CD14-positive monocyte (primary cell): ENCODE measurements at regions not wholly inside any gene's neighbourhood (a gene's known extent, or its start where the extent isn't known, plus 50 kb on each side); places are given as distances from the start of the nearest gene placed in this dataset.

Experiments
- DNase-seq, 3 donors: peaks; one replicate each; pipeline ENCODE4 v3.0.0-alpha.2; 2011 to 2022
- H2AFZ ChIP-seq: 2 replicates; pipeline ENCODE4 v1.6.0; 2012; ENCODE audit warnings: mild to moderate bottlenecking, low read depth, low read length, inconsistent platforms; ENCODE audit not compliant: insufficient read depth, poor library complexity, severe bottlenecking
- H3K27ac ChIP-seq, 2 donors: 1 replicate in 1 of 2; 2 replicates in 1 of 2; pipeline ENCODE4 v1.5.1; 2012 to 2013; ENCODE audit warnings: low read length in 2 of 2, control low read depth in 1 of 2, inconsistent platforms in 1 of 2, low read depth in 1 of 2, mild to moderate bottlenecking in 1 of 2
- H3K27me3 ChIP-seq, 2 donors: one replicate each; pipeline versions ENCODE4 v1.6.0 to v1.6.1; 2011 to 2013; ENCODE audit warnings: low read length in 2 of 2; ENCODE audit not compliant: control insufficient read depth in 2 of 2, insufficient read depth in 2 of 2
- H3K36me3 ChIP-seq, 2 donors: replicated peaks in 1 of 2; 1 replicate in 1 of 2; 2 replicates in 1 of 2; pipeline versions ENCODE4 v1.5.1 to v1.6.1; 2012 to 2013; ENCODE audit warnings: low read length in 2 of 2, control low read depth in 1 of 2, inconsistent platforms in 1 of 2, mild to moderate bottlenecking in 1 of 2; ENCODE audit not compliant: insufficient read depth in 2 of 2, control insufficient read depth in 1 of 2
- H3K4me1 ChIP-seq, 2 donors: 1 replicate in 1 of 2; 2 replicates in 1 of 2; pipeline versions ENCODE4 v1.5.1 to v1.6.1; 2012 to 2013; ENCODE audit warnings: low read length in 2 of 2, control low read depth in 1 of 2, inconsistent platforms in 1 of 2, mild to moderate bottlenecking in 1 of 2, moderate library complexity in 1 of 2; ENCODE audit not compliant: insufficient read depth in 2 of 2, control insufficient read depth in 1 of 2
- H3K4me2 ChIP-seq: replicated peaks from 2 replicates; pipeline ENCODE3; 2012; ENCODE audit warnings: low read length, moderate library complexity, mild to moderate bottlenecking; ENCODE audit not compliant: poor library complexity, severe bottlenecking; ENCODE audit errors: extremely low read depth
- H3K4me3 ChIP-seq, 3 experiments: fragments of 200-600 bp in 1 of 3; sonication (generic) in 1 of 3; replicated peaks in 1 of 3; 1 replicate in 2 of 3; 2 replicates in 1 of 3; pipeline ENCODE4 v1.5.1; 2011 to 2013; ENCODE audit warnings: low read length in 3 of 3, mild to moderate bottlenecking in 3 of 3, control low read depth in 2 of 3, low read depth in 2 of 3, inconsistent platforms in 1 of 3, moderate library complexity in 1 of 3
- H3K79me2 ChIP-seq: 2 replicates; pipeline ENCODE4 v1.6.0; 2012; ENCODE audit warnings: mild to moderate bottlenecking, control low read depth, inconsistent platforms, low read length, moderate library complexity; ENCODE audit not compliant: insufficient read depth
- H3K9ac ChIP-seq: 2 replicates; pipeline ENCODE4 v1.6.0; 2017; ENCODE audit warnings: low read length, mild to moderate bottlenecking; ENCODE audit not compliant: insufficient read depth, poor library complexity, severe bottlenecking
- H3K9me3 ChIP-seq, 2 donors: replicated peaks in 1 of 2; 1 replicate in 1 of 2; 2 replicates in 1 of 2; pipeline versions ENCODE4 v1.5.1 to v1.6.1; 2012 to 2013; ENCODE audit warnings: low read length in 2 of 2, control low read depth in 1 of 2; ENCODE audit not compliant: control insufficient read depth in 1 of 2, insufficient read depth in 1 of 2
- H4K20me1 ChIP-seq: 2 replicates; pipeline ENCODE4 v1.6.0; 2012; ENCODE audit warnings: mild to moderate bottlenecking, low read length, control low read depth, moderate library complexity; ENCODE audit not compliant: insufficient read depth
- H3K27ac Mint-ChIP-seq, 7 donors: one replicate each; pipeline ENCODE4 v1.8.0; 2020; ENCODE audit warnings: mild to moderate bottlenecking in 7 of 7, mixed read lengths in 7 of 7, moderate library complexity in 6 of 7, inconsistent platforms in 2 of 7
- H3K27me3 Mint-ChIP-seq, 3 donors: one replicate each; pipeline ENCODE4 v1.8.0; 2021 to 2022; ENCODE audit warnings: low read depth in 3 of 3, mild to moderate bottlenecking in 3 of 3, mixed read lengths in 3 of 3, moderate library complexity in 3 of 3, inconsistent platforms in 1 of 3
- H3K36me3 Mint-ChIP-seq, 2 donors: one replicate each; pipeline ENCODE4 v1.8.0; 2020; ENCODE audit warnings: mixed read lengths in 2 of 2, inconsistent platforms in 1 of 2, mild to moderate bottlenecking in 1 of 2
- H3K4me1 Mint-ChIP-seq: one replicate; pipeline ENCODE4 v1.8.0; 2020; ENCODE audit warnings: mild to moderate bottlenecking, mixed read lengths
- H3K4me3 Mint-ChIP-seq, 2 donors: one replicate each; pipeline ENCODE4 v1.8.0; 2020; ENCODE audit warnings: mild to moderate bottlenecking in 2 of 2, mixed read lengths in 2 of 2, moderate library complexity in 1 of 2
- H3K9me3 Mint-ChIP-seq, 7 donors: one replicate each; pipeline ENCODE4 v1.8.0; 2020 to 2022; ENCODE audit warnings: mixed read lengths in 7 of 7, mild to moderate bottlenecking in 6 of 7, moderate library complexity in 6 of 7, inconsistent platforms in 2 of 7
- CTCF ChIP-seq: fragments of 200-600 bp; IDR thresholded peaks from one replicate; pipeline ENCODE4 v1.8.0; 2022; ENCODE audit warnings: antibody characterized with exemption, mild to moderate bottlenecking
- WGBS: methylation state at CpG from one replicate; pipeline ENCODE4 v1.1.5; 2013; ENCODE audit warnings: missing lambda C conversion rate; ENCODE audit not compliant: insufficient coverage; 5-methylcytosine and 5-hydroxymethylcytosine counted together
- intact Hi-C, 2 donors: fragments of 100-400 bp; cut with micrococcal nuclease; formaldehyde crosslinking; loops; one replicate each; pipeline versions ENCODE4 v1.15.0 to v1.15.1; 2023

GRCh38 chr20:50311308-50312001, 120.8 kb downstream of the CEBPB start:
- no peaks in the 10 kb centered on the region for H3K79me2 ChIP-seq
- H3K9ac ChIP-seq = no peak overlapping the region
- no peaks in the 10 kb centered on the region for H3K36me3 ChIP-seq
- H3K4me1 Mint-ChIP-seq = peaks cover 36% of the 10 kb centered on the region
- WGBS = 95% methylated on average over 9 of the region's 12 CpGs
- peaks cover 3 to 6% (median 4%) of the 10 kb centered on the region in 3 donors for H3K27me3 Mint-ChIP-seq
- peaks cover 0 to 6% of the 10 kb centered on the region in 2 donors for H3K36me3 Mint-ChIP-seq
- no peak for DNase-seq
- no peak for TF ChIP-seq CTCF
- H3K9me3 ChIP-seq = no peaks in the 10 kb centered on the region
- H3K4me2 ChIP-seq = no peak overlapping the region
- H3K4me3 ChIP-seq = no peak overlapping the region
- intact Hi-C loops = loop anchor here in 1 of 2 donors (5.0 kb wide), 1 partner anchor 36 kb away; no protein-coding TSS in a partner anchor
- peaks cover 0 to 4% (median 2%) of the 10 kb centered on the region in 7 donors for H3K9me3 Mint-ChIP-seq
- H3K27me3 ChIP-seq = no peaks in the 10 kb centered on the region
- no peak overlapping the region for H3K4me3 Mint-ChIP-seq
- no peak overlapping the region for H2AFZ ChIP-seq
- peak overlapping the region in 2 of 7 donors; percentile 61 to 98 for H3K27ac Mint-ChIP-seq
- H3K27ac ChIP-seq = no peak overlapping the region
- H4K20me1 ChIP-seq = no peaks in the 10 kb centered on the region
- peaks cover 19 to 20% of the 10 kb centered on the region in 2 donors for H3K4me1 ChIP-seq

GRCh38 chr20:50312002-50312681, 121.5 kb downstream of the CEBPB start:
- peak overlapping the region in 1 of 7 donors; percentile 59 for H3K27ac Mint-ChIP-seq
- Histone ChIP-seq H3K27me3 (no peaks in the 10 kb centered on the region), H3K4me2 (no peak overlapping the region), H3K79me2 (no peaks in the 10 kb centered on the region), H3K4me1 (peaks cover 19 to 20% of the 10 kb centered on the region in 2 donors), H2AFZ (no peak overlapping the region), H3K9me3 (no peaks in the 10 kb centered on the region), H3K9ac (no peak overlapping the region), H3K27ac (no peak overlapping the region), H3K36me3 (no peaks in the 10 kb centered on the region), H3K4me3 (no peak overlapping the region), H4K20me1 (no peaks in the 10 kb centered on the region)
- DNase-seq = no peak
- H3K9me3 Mint-ChIP-seq = peaks cover 0 to 4% (median 2%) of the 10 kb centered on the region in 7 donors
- peaks cover 3 to 6% (median 4%) of the 10 kb centered on the region in 3 donors for H3K27me3 Mint-ChIP-seq
- no peak for TF ChIP-seq CTCF
- WGBS = 100% methylated on average over 2 of the region's 5 CpGs
- peaks cover 33% of the 10 kb centered on the region for H3K4me1 Mint-ChIP-seq
- no peak overlapping the region for H3K4me3 Mint-ChIP-seq
- H3K36me3 Mint-ChIP-seq = peaks cover 0 to 8% of the 10 kb centered on the region in 2 donors
- intact Hi-C loops = loop anchor here in 1 of 2 donors (5.0 kb wide), 1 partner anchor 35 kb away; no protein-coding TSS in a partner anchor
